HCT116 (cell line): ENCODE measurements at regions not wholly inside any gene's neighbourhood (a gene's known extent, or its start where the extent isn't known, plus 50 kb on each side); places are given as distances from the start of the nearest gene placed in this dataset.

Experiments used
- EZH2 ChIP-seq: fragments of 200-600 bp; sonication (generic); IDR thresholded peaks from 2 replicates; pipeline ENCODE4 v1.6.1; 2017; ENCODE audit warnings: antibody characterized with exemption, mixed run types
- POLR2A ChIP-seq: IDR thresholded peaks from 2 replicates; pipeline ENCODE4 v1.7.0; 2011; ENCODE audit warnings: borderline replicate concordance; ENCODE audit not compliant: insufficient read depth, insufficient read length; ENCODE audit errors: extremely low read depth
- POLR2AphosphoS5 ChIP-seq: IDR thresholded peaks from 2 replicates; pipeline ENCODE4 v1.6.1; 2011; ENCODE audit warnings: mild to moderate bottlenecking, low read depth, low read length, moderate library complexity
- TCF7L2 ChIP-seq: IDR thresholded peaks from 2 replicates; pipeline ENCODE4 v1.7.0; 2011; ENCODE audit warnings: borderline replicate concordance, inconsistent platforms; ENCODE audit not compliant: insufficient read depth, insufficient read length; ENCODE audit errors: extremely low read depth
- TF ChIP-seq, protein P1 (sequence below), 3 experiments: fragments of 200-600 bp in 1 of 3; sonication (generic) in 1 of 3; IDR thresholded peaks in 2 of 3; conservative IDR thresholded peaks in 1 of 3; 2 replicates each; pipeline ENCODE4 v1.5.1; 2012 to 2017; ENCODE audit warnings: low read depth in 2 of 3, low read length in 2 of 3, antibody characterized with exemption in 1 of 3, borderline replicate concordance in 1 of 3, control low read depth in 1 of 3, mild to moderate bottlenecking in 1 of 3, mixed read lengths in 1 of 3, mixed run types in 1 of 3, moderate library complexity in 1 of 3; ENCODE audit not compliant: insufficient read depth in 1 of 3
- TF ChIP-seq, protein P2 (sequence below): IDR thresholded peaks from 2 replicates; pipeline ENCODE4 v1.6.1; 2012; ENCODE audit warnings: low read depth

DNA sequence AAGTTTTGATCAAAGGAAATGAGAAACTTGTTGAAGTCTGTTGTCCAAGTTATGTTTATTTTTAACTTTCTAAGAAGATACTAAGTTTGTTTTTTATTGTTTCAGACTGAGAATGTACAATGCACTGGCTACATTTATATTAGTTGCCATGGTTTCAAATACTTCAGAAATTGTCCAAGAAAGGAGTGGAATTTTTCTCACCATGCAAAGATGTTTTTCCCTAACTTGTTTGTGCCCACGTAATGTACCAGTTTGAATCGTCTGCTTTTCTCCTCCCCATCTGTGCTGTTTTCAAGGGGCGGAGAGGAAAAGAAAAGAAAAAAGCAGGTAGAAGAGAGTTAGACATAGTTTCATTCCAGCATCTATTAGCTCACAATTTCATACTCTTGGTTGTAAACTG lies 407.0 kb downstream of the KCTD16 start:
- TF ChIP-seq EZH2 (no peak), TCF7L2 (no peak), POLR2A (no peak), POLR2AphosphoS5 (no peak)
- TF ChIP-seq, protein P1, sequence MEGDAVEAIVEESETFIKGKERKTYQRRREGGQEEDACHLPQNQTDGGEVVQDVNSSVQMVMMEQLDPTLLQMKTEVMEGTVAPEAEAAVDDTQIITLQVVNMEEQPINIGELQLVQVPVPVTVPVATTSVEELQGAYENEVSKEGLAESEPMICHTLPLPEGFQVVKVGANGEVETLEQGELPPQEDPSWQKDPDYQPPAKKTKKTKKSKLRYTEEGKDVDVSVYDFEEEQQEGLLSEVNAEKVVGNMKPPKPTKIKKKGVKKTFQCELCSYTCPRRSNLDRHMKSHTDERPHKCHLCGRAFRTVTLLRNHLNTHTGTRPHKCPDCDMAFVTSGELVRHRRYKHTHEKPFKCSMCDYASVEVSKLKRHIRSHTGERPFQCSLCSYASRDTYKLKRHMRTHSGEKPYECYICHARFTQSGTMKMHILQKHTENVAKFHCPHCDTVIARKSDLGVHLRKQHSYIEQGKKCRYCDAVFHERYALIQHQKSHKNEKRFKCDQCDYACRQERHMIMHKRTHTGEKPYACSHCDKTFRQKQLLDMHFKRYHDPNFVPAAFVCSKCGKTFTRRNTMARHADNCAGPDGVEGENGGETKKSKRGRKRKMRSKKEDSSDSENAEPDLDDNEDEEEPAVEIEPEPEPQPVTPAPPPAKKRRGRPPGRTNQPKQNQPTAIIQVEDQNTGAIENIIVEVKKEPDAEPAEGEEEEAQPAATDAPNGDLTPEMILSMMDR (IDR thresholded peaks at IDR 0.05 in 2 of 3, conservative IDR thresholded peaks at IDR 0.05 in 1 of 3; ENCODE audit: borderline replicate concordance in 1 of 3, insufficient read depth in 1 of 3, low read depth in 2 of 3, low read length in 2 of 3) = no peak
- TF ChIP-seq, protein P2, sequence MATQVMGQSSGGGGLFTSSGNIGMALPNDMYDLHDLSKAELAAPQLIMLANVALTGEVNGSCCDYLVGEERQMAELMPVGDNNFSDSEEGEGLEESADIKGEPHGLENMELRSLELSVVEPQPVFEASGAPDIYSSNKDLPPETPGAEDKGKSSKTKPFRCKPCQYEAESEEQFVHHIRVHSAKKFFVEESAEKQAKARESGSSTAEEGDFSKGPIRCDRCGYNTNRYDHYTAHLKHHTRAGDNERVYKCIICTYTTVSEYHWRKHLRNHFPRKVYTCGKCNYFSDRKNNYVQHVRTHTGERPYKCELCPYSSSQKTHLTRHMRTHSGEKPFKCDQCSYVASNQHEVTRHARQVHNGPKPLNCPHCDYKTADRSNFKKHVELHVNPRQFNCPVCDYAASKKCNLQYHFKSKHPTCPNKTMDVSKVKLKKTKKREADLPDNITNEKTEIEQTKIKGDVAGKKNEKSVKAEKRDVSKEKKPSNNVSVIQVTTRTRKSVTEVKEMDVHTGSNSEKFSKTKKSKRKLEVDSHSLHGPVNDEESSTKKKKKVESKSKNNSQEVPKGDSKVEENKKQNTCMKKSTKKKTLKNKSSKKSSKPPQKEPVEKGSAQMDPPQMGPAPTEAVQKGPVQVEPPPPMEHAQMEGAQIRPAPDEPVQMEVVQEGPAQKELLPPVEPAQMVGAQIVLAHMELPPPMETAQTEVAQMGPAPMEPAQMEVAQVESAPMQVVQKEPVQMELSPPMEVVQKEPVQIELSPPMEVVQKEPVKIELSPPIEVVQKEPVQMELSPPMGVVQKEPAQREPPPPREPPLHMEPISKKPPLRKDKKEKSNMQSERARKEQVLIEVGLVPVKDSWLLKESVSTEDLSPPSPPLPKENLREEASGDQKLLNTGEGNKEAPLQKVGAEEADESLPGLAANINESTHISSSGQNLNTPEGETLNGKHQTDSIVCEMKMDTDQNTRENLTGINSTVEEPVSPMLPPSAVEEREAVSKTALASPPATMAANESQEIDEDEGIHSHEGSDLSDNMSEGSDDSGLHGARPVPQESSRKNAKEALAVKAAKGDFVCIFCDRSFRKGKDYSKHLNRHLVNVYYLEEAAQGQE = no peak
